Fibroblast of skin of right quadriceps (primary cell): ENCODE measurements at regions not wholly inside any gene's neighbourhood (a gene's known extent, or its start where the extent isn't known, plus 50 kb on each side); places are given as distances from the start of the nearest gene placed in this dataset.
"Not testable (repeated sequence)": the region's sequence is repeated elsewhere in the genome, so short reads cannot be mapped to it uniquely, and the experiment has no call there.

ENCODE experiments used
- DNase-seq: peaks from one replicate; pipeline ENCODE4 v3.0.0-alpha.2; 2013

DNA sequence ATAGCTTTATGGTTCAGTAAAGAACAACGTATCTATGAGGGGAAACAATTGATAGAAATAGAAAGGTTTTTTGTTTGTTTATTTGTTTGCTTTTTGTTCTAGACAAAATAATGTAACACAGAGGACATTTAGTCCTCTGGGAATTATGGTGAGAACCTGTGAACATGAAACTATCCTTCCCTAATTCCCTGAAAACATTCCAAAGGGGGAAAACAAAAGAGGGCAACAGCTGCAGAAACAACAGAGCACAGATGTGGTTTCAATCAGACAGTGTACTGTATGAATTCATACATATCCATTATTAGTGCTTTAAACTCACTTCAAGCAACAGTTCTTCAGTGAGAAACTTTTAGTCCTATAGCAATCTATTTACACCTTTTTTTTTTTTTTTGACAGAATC lies 1489.8 kb upstream of the C9orf72 start:
- no peak for DNase-seq

DNA sequence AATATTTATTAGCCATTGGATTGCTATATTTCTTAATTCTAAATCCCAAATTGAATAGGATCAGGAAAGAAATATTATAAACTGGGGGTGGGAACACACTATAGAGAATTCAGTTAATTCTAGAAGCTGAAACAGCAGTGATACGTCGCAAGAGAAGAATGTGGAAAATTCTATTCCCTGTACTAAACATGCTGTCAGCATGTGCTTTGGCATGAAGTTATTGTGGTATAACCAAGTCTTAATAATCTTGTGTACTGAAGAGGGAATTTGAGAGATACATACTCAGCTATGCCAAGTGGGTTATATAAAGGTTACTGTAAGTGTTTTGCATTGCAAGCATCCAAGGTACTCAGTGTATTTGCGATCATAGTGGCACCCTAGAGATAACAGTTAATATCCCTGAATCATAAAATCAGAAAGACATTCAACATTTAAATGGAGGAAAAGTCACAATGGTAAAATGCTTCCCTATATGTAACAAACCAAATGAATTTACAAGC lies 1492.9 kb upstream of the C9orf72 start:
- peak; percentile 4 for DNase-seq

DNA sequence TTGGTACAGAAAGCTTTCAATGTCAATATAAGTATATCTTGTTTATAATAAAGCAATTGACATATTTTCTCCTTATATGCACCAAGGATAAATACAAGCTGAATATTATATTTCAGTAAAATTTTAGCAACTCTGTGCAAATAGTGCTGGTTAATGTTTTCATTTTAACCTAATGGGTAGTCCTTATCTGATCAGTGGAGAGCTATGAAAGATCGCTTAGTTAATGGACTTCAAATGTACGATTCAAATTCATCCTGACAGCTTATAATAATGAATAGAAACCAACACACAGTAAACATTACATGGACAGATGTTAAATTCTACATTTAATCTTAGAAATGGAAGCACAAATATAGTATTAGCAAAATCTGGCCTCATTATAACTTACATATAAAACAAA lies 1495.2 kb upstream of the C9orf72 start:
- no peak for DNase-seq

DNA sequence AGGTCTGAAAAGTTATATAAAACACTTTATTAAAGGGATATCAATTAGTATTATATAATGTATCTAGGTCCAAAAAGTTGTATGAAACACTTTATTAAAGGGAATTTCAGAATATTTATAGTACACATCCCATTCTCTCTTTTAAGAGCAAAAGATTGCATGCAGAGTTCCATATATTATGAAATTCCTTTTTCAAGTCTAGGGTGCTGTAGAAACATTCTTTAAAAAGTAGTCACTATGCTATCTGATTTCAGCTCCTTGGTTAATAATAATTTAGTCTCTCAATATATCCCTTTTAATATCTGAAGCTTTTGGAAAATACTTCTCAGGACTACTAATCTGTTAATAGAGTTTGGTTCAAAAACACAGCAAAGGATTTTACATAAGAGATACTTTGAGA lies 1496.1 kb upstream of the C9orf72 start:
- no peak for DNase-seq

DNA sequence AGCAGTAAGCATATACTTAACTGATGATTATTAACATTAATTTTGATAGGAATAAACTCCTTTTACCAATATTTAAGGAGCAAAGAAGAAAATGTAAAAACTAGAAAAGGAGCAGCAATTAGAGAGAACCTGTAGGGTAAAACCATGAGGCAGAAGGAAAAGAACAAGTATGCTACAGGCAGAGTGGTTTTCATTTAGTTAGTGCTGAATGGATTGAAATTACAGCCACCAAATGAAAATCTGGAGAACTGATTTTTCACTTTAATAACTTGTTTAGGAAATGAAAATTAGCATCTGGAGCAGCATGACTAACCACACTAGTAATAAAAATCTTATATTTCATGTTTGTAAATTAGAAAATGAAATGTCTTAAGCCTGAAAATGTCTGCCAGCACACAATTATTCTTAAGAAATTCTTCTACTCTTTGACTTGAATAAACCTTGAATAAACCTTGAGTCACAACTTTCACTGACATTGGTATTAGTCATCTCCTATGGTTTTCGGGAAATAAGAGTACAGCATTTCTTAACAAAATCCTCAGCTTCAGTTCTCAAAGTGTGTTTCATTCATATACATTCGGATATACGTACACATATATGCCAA lies 1504.9 kb upstream of the C9orf72 start:
- peak; percentile 59 for DNase-seq

DNA sequence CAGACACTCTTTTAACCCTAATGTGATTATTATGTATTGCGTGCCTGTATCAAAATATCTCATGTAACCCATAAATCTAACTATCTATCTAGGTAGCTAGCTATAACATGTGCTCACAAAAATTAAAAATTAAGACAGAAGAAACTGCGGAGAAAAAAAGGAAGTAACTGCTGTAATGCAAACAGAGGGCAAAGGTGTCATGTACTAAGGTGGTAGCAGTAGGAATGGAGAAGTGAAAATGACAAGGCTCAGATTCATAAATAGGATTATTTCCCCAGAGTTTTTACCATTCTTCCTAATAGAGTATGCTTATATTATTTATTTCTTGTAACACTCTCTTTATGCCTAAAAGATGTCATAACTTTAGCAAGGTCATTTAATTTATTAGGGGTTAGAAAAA lies 1527.5 kb upstream of the C9orf72 start:
- DNase-seq: no peak

DNA sequence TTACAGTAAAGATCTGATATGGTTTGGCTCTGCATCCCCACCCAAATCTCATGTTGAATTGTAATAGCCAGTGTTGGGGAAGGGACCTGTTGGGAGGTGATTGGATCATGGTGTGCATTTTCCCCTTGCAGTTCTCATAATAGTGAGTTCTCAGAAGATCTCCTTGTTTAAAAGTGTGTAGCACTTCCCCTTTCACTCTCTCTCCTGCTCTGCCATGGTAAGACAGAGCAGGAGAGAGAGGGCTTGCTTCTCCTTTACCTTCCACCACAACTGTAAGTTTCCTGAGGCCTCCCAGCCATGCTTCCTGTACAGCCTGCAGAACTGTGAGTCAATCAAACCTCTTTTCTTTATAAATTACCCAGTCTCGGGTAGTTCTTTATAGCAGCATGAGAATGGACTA lies 1530.9 kb upstream of the C9orf72 start:
- not testable (repeated sequence) for DNase-seq

DNA sequence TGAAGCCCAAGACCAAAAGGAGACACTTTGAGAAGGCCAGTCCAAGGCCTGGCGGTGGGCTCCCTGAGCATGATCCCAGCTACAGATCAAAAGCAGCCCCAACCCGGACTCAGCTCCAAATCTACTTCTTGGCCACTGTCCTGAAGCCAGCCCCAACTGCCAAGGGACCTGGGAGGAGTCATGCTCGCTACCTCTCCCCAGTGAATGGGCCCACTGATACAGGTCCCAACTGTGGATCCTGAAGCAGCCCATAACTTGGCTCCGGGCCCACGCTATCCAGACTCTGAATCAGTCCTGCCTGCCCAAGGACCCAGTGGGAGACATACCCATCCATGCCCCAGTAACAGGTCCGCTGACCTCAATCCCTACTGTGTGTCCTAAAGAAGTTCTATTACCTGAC lies 1545.3 kb upstream of the C9orf72 start:
- no peak for DNase-seq

DNA sequence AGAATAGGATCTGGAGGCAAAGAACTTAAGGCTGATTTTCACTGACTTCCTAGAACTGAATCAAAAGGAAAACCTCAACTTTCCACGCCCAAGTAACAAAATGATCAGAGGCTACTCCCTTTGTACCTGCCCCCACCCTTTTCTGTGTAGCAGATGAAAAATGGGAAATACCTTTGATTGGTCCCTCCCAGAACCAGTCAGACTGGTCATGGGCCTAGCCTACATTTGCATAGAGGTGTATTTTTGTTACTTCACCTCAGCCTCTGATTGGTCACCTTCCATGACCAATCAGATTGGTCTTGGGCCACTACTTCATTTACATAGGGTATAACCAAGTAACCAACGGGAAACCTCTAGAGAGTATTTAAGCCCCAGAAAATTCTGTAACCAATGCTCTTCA lies 1553.5 kb upstream of the C9orf72 start:
- DNase-seq: no peak

DNA sequence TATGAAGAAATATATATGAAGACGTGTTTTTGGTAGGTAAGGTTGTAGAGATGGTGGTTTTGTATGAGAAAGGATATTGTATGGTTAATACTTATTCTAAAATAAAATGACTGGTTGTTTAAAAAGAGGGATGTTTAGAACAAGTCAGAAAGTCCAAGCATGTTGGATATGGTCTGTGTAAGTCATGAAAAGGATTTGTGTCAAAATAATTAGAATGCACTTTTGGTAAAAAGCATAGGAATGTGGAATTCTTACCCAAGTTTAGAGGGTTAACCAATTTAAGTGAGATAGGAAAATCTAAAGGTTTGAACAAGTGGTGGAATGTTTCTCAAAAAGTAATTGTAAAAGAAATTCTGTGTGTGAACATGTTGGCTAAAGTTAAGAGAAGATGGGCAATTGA lies 1556.5 kb upstream of the C9orf72 start:
- DNase-seq: no peak

DNA sequence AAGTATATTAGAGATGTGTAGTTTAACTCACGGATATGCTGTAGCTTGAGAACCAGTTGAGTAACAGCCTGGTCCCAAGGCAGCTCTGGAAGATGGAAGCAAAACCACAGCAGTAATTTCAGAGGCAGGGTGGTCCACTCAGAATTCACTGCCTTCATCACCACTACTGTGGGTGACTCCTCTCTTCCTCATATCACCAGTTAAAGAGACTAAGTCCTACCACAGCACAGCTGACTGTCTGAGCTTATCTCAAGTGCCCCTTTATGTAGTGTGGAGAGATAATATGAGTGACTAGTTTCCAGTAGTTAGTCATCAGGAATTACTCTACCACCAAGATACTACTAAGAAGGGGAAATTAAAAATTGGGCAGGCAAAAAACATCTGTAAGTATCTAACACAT lies 1571.2 kb upstream of the C9orf72 start:
- DNase-seq: no peak

DNA sequence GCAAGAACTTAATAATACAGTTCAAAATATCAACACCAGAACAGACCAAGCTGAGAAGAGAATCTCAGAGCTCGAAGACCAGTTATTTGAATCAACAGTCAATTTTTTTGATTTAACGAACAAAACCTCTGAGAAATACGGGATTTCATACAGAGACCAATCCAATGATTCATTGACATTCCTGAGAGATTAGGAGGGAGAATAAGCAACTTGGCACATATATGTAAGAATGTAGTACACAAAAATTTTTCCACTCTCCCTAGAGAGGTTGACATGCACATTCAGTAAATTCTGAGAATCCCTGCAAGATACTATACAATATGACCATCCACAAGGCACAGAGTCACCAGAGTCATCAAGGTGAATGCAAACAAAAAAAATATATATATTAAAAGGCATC lies 1577.3 kb upstream of the C9orf72 start:
- peak; percentile 28 for DNase-seq

DNA sequence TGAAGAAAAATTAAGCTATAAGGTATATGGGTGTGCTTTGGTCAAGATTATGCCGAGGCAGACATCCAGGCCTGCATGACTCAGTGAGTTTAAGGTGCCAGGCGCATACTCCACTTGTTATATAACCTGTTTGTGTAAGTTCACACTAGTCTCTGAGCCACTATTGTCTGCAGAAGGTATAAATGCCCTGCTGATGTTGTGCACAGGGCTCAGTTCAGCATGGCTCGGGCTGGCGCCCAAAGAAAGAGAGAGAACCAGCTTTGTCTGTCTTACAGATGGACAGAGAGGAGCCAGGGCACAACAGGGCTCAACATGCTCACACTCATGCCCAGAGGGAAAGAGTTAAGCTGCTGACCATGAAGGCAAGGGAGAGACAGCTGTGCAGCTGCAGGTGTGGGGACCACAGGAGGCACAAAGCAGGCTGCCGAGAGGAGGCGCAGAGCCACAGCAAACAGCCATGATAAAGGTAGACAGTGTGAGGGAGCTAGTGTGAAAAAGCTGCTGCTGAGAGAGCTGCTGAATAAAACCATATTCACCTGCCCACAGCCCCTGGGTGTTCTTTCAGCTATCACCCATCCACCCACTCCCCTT lies 1587.6 kb upstream of the C9orf72 start:
- no peak for DNase-seq

DNA sequence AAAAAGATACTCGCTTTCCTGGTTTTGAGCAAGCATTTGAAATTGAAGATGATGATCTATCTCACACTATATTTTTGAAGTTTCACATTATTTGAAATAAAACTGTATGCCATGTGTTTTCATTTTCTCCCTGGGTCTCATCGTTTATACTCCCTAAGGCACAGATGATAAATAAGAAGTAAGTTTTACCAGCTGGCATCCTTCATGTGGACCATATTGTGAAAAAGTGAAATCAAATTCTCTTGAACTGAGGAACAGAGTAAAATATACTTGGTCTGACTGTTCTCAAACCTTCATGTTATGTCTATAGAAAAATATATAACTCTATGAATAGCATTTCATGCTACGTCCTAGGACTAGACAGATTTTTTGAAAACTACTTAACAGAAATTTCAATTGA lies 1600.9 kb upstream of the C9orf72 start:
- no peak for DNase-seq

DNA sequence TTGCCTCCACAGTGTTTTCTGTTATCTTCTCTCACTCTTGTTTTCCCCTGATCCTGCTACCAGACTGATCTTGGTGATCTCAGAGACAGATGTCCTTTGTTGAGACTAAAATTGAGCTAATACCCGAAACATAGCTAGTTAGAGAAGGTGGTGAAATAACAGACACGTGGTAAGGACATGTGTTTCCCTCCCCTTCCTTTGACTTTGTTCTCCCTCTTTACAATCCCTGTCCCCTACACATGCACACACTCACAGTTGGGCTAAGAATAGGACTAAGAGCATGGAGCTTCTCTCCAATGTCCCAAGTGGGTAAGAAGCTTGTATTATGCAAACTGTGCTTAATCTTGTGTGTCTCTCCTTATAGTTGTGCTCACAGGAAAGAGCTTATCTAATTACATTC lies 1603.0 kb upstream of the C9orf72 start:
- no peak for DNase-seq

DNA sequence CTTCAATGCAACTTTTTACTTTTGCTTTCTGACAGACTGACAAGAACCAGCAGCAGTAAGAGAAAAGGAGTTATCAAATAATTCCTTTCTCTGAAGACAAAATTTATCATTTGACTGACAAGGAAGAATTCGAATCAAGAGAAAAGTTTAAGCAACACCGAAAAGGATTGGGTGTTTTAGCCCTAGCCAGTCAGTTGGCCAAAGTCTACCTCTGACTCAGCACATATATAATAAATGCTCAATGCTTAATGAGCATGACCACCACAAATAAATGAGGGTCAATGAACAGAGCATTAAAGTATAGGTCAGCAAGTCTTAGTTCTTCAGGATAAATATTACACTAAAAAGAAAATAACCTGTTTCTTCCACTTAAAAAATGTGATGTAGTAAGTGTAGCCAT lies 1603.5 kb upstream of the C9orf72 start:
- DNase-seq: no peak

DNA sequence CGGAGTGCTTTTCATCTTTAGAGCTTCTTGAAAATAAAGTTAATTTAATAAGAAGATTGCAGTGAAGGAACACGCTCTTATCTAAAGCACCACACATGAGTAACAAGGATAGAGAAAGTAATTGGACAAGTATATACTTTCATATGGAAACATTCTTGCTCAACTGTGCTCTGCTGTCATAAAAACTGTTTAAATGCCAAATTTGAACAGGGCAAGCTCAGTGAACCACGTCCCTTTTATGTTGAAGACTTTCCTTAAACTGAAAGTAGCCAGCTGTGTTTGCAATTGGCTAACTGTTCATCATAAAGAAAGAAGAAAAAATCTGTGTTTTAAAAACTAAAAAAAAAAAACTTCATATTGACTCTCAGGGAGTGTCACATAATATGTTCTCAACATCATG lies 1610.7 kb upstream of the C9orf72 start:
- no peak for DNase-seq

DNA sequence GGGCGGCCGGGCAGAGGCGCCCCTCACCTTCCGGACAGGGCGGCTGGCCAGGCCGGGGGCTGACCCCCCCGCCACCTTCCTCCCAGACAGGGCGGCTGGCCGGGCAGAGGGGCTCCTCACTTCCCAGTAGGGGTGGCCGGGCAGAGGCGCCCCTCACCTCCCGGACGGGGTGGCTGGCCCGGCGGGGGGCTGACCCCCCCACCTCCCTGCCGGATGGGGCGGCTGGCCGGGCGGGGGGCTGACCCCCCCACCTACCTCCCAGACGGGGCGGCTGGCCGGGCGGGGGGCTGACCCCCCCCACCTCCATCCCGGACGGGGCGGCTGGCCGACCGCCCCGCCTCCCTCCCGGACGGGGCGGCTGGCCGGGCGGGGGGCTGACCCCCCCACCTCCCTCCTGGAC lies 1615.5 kb upstream of the C9orf72 start:
- not testable (repeated sequence) for DNase-seq

DNA sequence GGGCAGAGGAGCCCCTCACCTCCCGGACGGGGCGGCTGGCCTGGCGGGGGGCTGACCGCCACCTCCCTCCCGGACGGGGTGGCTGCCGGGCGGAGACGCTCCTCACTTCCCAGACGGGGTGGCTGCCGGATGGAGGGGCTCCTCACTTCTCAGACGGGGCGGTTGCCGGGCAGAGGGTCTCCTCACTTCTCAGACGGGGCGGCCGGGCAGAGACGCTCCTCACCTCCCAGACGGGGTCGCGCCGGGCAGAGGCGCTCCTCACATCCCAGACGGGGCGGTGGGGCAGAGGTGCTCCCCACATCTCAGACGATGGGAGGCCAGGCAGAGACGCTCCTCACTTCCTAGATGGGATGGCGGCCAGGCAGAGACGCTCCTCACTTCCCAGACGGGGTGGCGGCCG lies 1615.9 kb upstream of the C9orf72 start:
- DNase-seq: not testable (repeated sequence)

DNA sequence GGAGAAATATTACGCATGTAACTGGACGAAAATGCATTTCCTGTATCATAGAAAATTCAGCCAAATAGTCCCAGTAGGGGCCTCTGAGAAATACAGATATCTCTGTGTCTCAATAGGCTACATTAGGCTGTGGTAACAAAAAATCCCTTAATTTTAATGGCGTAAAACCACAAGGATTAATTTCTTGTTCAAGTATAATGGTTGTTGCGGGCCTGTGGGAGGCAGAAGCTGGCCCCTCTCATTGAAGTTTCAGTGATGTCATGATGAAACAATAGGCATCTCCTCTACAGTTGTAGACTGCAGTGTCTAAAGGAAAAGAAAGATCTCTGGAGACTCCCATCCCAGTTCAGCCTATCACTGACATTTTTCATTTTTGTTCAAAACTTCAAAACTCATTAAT lies 1625.6 kb upstream of the C9orf72 start:
- no peak for DNase-seq

DNA sequence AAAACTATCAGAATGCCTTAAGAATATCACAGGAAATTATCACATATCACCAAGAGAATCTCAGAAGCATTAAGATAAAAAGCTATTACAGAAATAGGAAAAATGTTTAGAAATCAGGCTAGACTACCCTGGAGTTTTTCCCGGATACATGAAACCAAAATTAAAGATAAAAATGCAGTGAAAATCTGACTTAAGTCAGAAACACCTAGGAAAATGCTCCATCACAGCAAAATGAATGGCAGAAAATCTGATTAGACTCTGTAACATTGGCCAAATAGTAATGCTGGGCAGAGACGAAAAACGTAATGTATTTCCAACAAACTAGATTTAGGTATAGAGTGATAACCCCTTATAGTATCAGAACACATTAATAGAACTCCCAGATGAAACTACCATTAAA lies 1626.7 kb upstream of the C9orf72 start:
- DNase-seq: no peak

DNA sequence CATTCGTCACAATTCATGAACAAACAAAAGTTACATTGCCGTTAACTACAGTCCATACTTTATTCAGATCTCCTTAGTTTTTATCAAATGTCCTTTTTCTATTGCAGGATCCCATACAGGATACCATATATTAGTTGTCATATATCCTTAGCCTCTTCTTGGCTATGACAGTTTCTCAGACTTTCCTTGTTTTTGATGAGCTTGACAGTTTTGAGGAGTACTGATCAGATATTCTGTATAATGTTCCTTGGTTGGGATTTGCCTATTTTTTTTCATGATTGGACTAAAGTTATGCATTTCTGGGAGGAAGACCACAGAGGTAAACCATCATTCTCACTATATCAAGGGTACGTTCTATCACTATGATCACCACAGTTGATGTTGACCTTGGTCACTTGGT lies 1627.4 kb upstream of the C9orf72 start:
- no peak for DNase-seq

DNA sequence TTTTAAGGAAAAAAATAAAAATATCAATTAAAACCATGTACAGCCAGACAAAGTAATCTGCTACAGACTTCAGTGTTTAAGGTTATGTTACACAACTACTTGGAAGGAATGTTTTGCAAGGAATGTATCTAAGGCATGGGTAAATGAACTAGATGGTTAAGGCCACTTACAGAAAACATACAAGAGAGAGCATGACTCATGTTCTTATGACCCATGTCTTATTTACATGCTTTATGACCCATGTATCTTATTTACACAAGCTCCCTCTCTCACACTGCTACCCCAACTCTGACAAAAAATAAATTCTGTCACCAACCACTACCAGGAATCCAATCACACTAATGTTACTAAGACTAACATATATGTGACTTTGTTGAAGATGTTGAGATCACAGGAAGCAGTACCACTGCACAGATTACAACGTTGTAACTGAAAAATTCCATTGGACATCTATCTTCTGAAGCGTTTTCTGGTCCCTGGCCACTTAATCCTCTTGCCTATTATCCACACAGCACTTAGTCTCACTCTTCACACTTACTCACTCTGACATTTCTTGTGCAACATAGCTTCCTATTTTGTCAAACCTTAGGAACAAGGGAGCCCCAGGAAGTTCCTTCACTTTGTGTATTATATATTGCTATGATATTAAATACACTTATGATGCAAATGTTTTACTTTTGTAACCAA lies 1630.1 kb upstream of the C9orf72 start:
- DNase-seq: no peak

DNA sequence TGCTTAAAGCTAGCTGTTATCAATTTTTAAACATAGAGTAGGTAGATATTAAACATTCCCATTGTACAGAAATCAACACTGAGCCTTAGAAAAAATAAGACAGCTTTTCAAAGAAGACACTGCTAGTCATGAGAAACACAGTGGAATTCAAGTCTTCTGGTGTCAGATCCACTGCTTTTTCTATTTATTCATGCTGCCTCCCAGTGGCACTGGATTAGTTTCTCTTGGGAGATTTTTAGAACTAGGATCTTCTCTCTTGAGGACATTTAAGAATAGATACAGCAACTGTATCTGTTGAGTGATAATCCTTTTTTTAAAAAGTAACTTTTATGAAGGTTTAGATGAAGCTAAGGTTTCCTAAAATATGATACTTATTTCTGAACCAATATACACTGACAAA lies 1635.4 kb upstream of the C9orf72 start:
- no peak for DNase-seq
